ENCODE measurements at regions not wholly inside any gene's neighbourhood (a gene's known extent, or its start where the extent isn't known, plus 50 kb on each side); places are given as distances from the start of the nearest gene placed in this dataset.

GRCh38 chr11:110824912-110825620 is 112.8 kb upstream of the ARHGAP20 start:
- no peak for DNase-seq

GRCh38 chr11:110818032-110818687 is 105.9 kb upstream of the ARHGAP20 start:
- DNase-seq = no peak

- no peak for DNase-seq
These were observed 100.0 kb upstream of the ARHGAP20 start for GRCh38 chr11:110812086-110812733.

GRCh38 chr11:110809417-110810199 is 97.4 kb upstream of the ARHGAP20 start:
- no peak for DNase-seq

- DNase-seq = no peak
These were observed 96.0 kb upstream of the ARHGAP20 start for GRCh38 chr11:110808248-110808647.

GRCh38 chr11:110807801-110808200 is 95.6 kb upstream of the ARHGAP20 start:
- no peak for DNase-seq

- DNase-seq = no peak
These were observed 93.5 kb upstream of the ARHGAP20 start for GRCh38 chr11:110805756-110806155.

- DNase-seq = no peak
These were observed 89.9 kb upstream of the ARHGAP20 start for GRCh38 chr11:110802162-110802561.

GRCh38 chr11:110801328-110801727 is 89.1 kb upstream of the ARHGAP20 start:
- DNase-seq = no peak

GRCh38 chr11:110798201-110798900 is 86.1 kb upstream of the ARHGAP20 start:
- DNase-seq = no peak

GRCh38 chr11:110797453-110797852 is 85.2 kb upstream of the ARHGAP20 start:
- DNase-seq = no peak

GRCh38 chr11:110795112-110795624 is 82.9 kb upstream of the ARHGAP20 start:
- no peak for DNase-seq

- DNase-seq = no peak
These were observed 81.3 kb upstream of the ARHGAP20 start for GRCh38 chr11:110793556-110793955.

GRCh38 chr11:110791621-110792020 is 79.4 kb upstream of the ARHGAP20 start:
- DNase-seq = no peak

GRCh38 chr11:110787680-110788079 is 75.4 kb upstream of the ARHGAP20 start:
- DNase-seq = no peak

- DNase-seq = no peak
These were observed 74.1 kb upstream of the ARHGAP20 start for GRCh38 chr11:110786226-110786902.

- DNase-seq = no peak
These were observed 73.2 kb upstream of the ARHGAP20 start for GRCh38 chr11:110785398-110785797.

GRCh38 chr11:110782616-110783015 is 70.4 kb upstream of the ARHGAP20 start:
- DNase-seq = no peak

- DNase-seq = no peak
These were observed 66.9 kb upstream of the ARHGAP20 start for GRCh38 chr11:110779108-110779507.

GRCh38 chr11:110778343-110778742 is 66.1 kb upstream of the ARHGAP20 start:
- DNase-seq = no peak

GRCh38 chr11:110777775-110778174 is 65.5 kb upstream of the ARHGAP20 start:
- DNase-seq = no peak

- no peak for DNase-seq
These were observed 63.8 kb upstream of the ARHGAP20 start for GRCh38 chr11:110776081-110776480.
